ENCODE measurements at regions not wholly inside any gene's neighbourhood (a gene's known extent, or its start where the extent isn't known, plus 50 kb on each side); places are given as distances from the start of the nearest gene placed in this dataset.
"Not testable (repeated sequence)": the region's sequence is repeated elsewhere in the genome, so short reads cannot be mapped to it uniquely, and the experiment has no call there.

- TF ChIP-seq CTCF, POLR2A (IDR thresholded peaks at IDR 0.05): not testable (repeated sequence)
Observed at GRCh38 chr9:41357918-41358404, 168.8 kb upstream of the ZNG1F start.

Data from heart left ventricle (tissue), 13 donors.